VCaP (cell line): ENCODE measurements at regions not wholly inside any gene's neighbourhood (a gene's known extent, or its start where the extent isn't known, plus 50 kb on each side); places are given as distances from the start of the nearest gene placed in this dataset.

ENCODE experiments used
- H3K27ac ChIP-seq: fragments of 450-650 bp; 2 replicates; pipeline ENCODE4 v1.5.1; 2017
- TF ChIP-seq, protein P1 (sequence below): fragments of 450-650 bp; conservative IDR thresholded peaks from 2 replicates; pipeline ENCODE4 v1.5.1; 2017; ENCODE audit warnings: mild to moderate bottlenecking, moderate library complexity

DNA sequence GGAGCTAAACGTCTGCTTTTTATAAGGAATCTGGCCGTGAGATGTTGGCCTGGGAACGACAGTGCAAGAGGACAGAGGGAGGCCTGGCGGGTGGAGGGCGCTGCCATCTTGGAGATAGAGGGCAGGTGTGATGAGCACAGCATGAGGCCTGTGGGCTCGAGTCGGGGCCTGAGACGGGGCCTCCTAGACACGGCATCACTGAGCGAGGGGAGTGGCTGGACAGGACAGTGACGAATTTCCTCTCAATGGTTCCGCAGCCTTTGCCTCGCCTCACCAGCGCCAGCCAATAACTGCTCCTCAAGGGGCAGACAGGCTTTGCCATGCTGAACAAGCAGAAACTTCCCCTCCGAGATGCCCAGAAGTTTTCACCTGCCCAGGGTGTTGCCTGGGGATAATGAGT lies 376.7 kb downstream of the THBS2 start:
- TF ChIP-seq, protein P1, sequence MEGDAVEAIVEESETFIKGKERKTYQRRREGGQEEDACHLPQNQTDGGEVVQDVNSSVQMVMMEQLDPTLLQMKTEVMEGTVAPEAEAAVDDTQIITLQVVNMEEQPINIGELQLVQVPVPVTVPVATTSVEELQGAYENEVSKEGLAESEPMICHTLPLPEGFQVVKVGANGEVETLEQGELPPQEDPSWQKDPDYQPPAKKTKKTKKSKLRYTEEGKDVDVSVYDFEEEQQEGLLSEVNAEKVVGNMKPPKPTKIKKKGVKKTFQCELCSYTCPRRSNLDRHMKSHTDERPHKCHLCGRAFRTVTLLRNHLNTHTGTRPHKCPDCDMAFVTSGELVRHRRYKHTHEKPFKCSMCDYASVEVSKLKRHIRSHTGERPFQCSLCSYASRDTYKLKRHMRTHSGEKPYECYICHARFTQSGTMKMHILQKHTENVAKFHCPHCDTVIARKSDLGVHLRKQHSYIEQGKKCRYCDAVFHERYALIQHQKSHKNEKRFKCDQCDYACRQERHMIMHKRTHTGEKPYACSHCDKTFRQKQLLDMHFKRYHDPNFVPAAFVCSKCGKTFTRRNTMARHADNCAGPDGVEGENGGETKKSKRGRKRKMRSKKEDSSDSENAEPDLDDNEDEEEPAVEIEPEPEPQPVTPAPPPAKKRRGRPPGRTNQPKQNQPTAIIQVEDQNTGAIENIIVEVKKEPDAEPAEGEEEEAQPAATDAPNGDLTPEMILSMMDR = no peak
- no peak overlapping the region for H3K27ac ChIP-seq

GRCh38 chr6:168875811-168876576 lies 377.7 kb downstream of the THBS2 start:
- H3K27ac ChIP-seq = no peak overlapping the region
- TF ChIP-seq, protein P1 = no peak

- no peak overlapping the region for H3K27ac ChIP-seq
- TF ChIP-seq, protein P1 = no peak
These were observed 379.0 kb downstream of the THBS2 start for GRCh38 chr6:168874637-168875036.

- no peak overlapping the region for H3K27ac ChIP-seq
- TF ChIP-seq, protein P1 = no peak
These were observed 380.1 kb downstream of the THBS2 start for GRCh38 chr6:168873278-168874190.

GRCh38 chr6:168871642-168872315 lies 381.9 kb downstream of the THBS2 start:
- H3K27ac ChIP-seq = no peak overlapping the region
- TF ChIP-seq, protein P1 = no peak

- no peak overlapping the region for H3K27ac ChIP-seq
- TF ChIP-seq, protein P1 = no peak
These were observed 382.7 kb downstream of the THBS2 start for GRCh38 chr6:168870982-168871381.
